Peyer's patch (tissue), 4 donors: ENCODE measurements at regions not wholly inside any gene's neighbourhood (a gene's known extent, or its start where the extent isn't known, plus 50 kb on each side); places are given as distances from the start of the nearest gene placed in this dataset.

ENCODE experiments used
- POLR2A ChIP-seq, 2 donors: fragments of 450-650 bp; IDR thresholded peaks; one replicate each; pipeline ENCODE4 v1.5.1; 2017; ENCODE audit warnings: antibody characterized with exemption in 2 of 2, mild to moderate bottlenecking in 2 of 2, moderate library complexity in 2 of 2
- TF ChIP-seq, protein P1 (sequence below), 6 experiments: fragments of 450-650 bp in 4 of 6; fragments of 200-600 bp in 2 of 6; sonication (generic) in 1 of 6; IDR thresholded peaks; one replicate each; pipeline ENCODE4 v1.5.1; 2017 to 2019; ENCODE audit warnings: antibody characterized with exemption in 6 of 6, mild to moderate bottlenecking in 3 of 6, moderate library complexity in 1 of 6

DNA sequence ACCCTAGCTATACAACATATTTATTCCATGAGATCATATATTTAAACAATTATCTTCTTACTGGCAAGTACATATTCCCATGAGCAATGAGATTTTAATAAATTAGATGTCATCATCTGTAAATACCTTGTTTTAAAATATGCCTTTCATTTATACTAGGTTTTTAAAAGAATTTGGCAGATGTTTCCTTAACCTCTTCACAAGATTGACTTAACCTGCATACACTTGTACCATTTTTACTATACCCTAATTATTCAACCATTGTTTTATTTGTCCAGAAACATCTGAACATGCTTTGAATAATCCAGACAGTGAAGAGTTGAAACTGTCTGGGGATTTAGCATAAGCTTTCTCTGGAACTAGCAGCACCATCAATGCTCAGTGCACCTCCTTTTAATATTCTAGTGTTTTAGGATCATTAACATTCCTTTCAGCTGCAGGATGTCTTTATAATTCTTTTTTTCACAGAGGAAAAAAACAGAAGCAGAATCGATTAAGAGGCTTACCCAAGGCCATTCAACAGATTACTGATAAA is 188.0 kb upstream of the TENT5A start:
- no peak for TF ChIP-seq POLR2A (IDR thresholded peaks at IDR 0.05)
- TF ChIP-seq, protein P1, sequence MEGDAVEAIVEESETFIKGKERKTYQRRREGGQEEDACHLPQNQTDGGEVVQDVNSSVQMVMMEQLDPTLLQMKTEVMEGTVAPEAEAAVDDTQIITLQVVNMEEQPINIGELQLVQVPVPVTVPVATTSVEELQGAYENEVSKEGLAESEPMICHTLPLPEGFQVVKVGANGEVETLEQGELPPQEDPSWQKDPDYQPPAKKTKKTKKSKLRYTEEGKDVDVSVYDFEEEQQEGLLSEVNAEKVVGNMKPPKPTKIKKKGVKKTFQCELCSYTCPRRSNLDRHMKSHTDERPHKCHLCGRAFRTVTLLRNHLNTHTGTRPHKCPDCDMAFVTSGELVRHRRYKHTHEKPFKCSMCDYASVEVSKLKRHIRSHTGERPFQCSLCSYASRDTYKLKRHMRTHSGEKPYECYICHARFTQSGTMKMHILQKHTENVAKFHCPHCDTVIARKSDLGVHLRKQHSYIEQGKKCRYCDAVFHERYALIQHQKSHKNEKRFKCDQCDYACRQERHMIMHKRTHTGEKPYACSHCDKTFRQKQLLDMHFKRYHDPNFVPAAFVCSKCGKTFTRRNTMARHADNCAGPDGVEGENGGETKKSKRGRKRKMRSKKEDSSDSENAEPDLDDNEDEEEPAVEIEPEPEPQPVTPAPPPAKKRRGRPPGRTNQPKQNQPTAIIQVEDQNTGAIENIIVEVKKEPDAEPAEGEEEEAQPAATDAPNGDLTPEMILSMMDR (IDR thresholded peaks at IDR 0.05) = no peak
